NOMO-1 (cell line): ENCODE measurements at regions not wholly inside any gene's neighbourhood (a gene's known extent, or its start where the extent isn't known, plus 50 kb on each side); places are given as distances from the start of the nearest gene placed in this dataset.
A peak's percentile ranks its signal among the peaks of the same experiment; 100 is the strongest.

Source experiments
- DNase-seq, 2 experiments: peaks; one replicate each; lab custom pipeline; 2025; ENCODE audit not compliant: unreplicated experiment in 2 of 2; lab: John Stamatoyannopoulos, UW

- DNase-seq, result no peak
Measured at GRCh38 chr3:159165961-159166360, 364.1 kb downstream of the MFSD1 start.

DNA sequence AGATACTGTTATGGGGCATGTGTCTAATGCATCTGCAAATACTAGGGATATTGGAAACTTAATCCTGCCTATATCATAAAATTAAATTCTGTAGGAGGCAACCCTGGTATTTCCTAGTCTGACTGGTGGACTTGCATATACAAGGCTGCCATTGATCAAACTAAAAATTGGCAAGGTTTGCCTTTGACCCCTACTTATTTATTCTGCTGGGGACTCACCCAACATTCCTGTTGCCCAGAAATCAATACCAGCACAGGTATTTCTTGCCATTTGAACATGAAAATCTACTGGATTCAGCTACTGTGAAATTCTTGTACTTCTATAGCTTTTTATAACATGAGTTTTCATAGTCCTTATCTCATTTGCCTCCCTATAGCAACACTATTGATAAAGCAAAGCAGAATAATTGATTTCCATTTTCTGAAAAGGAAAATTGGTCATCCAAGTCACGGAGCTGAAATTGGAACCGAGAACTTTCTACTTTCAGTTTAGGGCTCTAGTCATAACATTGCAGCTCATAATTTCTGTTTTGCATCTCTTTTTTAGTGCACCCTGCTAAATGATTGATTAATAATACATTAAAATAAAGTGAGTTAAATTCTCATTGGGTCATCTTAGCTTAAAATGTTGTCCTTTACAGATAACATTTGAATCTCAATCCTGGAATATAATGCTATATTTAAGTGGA lies 365.2 kb downstream of the MFSD1 start:
- DNase-seq, result no peak

GRCh38 chr3:159168788-159169187 lies 366.9 kb downstream of the MFSD1 start:
- no peak for DNase-seq

- DNase-seq, result peak; percentile 17 to 19
Measured at GRCh38 chr3:159169828-159170227, 368.0 kb downstream of the MFSD1 start.

- DNase-seq, result no peak
Measured at GRCh38 chr3:159170436-159171003, 368.7 kb downstream of the MFSD1 start.

DNA sequence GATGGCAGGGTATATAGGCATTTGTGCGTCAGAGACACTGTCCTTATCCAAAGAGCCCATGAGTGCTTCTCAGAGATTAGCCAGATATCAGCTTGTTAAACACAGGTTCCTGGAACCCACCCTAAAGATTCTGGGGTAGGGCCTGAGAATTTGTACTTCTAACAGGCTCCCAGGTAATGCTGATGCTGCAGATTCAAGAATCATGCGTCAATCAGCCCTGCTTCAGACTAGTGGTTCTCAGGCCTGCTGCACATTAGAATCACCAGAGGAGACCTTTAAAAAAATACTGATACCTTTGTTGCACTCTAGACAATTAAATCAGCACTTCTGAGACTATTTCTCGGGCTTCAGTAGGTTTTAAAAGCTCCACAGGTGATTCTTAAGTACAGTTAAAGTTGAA lies 369.5 kb downstream of the MFSD1 start:
- DNase-seq, result no peak

GRCh38 chr3:159172473-159172872 lies 370.6 kb downstream of the MFSD1 start:
- no peak for DNase-seq

DNA sequence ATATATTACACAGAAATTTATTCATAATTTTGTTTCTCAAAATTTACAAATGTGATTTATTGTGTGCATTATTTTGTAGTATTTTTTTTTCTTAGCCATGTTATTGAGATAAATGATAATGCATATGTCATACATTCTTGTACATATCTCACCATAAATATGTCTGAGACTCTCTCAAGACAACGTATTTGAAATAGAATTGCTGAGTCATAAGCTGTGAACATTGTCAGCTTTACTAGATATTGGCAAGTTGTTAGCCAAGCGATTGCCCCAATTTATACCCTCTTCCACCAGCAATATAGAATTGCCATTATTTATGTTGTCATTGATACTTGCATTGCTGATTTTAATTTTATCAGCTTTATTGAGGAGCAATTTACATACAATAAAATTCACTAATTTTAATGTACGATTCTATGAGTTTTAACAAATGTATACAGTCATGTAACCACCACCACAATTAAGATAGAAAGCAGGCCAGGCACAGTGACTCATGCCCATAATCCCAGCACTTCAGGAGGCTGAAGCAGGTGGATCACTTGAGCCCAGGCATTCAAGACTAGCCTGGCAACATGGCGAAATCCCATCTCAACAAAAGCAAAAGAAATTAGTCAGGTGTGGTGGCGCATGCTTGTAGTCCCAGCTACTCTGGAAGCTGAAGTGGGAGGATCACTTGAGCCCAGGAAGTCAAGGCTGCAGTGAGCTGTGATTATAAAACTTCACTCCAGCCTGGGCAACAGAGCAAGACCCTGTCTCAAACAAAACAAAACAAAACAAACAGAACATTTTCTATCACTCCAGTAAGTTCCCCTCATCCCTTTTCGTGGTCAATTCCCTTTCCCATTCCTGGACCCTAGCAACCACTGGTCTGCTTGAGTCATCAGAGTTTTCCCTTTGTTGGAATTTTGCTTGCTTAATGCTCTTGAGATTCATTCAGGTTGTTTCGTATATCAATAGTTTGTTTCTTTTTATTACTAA lies 373.1 kb downstream of the MFSD1 start:
- no peak for DNase-seq

- DNase-seq, result no peak
Measured at GRCh38 chr3:159178209-159178897, 376.5 kb downstream of the MFSD1 start.

GRCh38 chr3:159182961-159183360 lies 381.1 kb downstream of the MFSD1 start:
- DNase-seq, result no peak

DNA sequence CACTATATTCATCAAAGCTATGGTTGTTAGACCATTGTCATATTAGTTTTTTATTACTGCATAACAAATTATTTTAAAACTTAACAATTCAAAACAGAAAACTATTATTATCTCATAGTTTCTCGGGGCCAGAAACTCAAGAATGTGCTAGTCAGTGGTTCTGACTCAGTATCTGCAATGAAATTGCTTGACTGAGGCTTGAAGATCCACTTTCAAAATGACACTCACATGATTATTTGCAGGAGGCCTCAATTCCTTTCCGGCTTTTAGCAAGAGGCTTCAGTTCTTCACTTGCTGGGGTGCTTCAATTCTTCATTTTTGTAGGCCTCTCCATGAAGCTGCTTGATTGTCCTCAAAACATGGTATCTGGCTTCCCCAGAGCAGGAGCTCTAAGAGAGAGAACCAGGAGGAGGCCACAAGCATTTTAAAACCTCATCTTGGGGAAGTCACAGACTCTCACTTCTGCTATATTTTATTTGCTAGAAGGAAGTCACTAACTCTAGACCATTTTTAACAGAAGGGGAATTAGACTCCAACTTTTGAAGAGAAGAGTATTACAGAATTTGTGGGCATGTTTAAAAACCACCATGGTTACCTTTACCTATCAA lies 383.7 kb downstream of the MFSD1 start:
- peak; percentile 90 to 99 for DNase-seq

- DNase-seq, result peak; percentile 20 to 58
Measured at GRCh38 chr3:159186581-159186980, 384.7 kb downstream of the MFSD1 start.

DNA sequence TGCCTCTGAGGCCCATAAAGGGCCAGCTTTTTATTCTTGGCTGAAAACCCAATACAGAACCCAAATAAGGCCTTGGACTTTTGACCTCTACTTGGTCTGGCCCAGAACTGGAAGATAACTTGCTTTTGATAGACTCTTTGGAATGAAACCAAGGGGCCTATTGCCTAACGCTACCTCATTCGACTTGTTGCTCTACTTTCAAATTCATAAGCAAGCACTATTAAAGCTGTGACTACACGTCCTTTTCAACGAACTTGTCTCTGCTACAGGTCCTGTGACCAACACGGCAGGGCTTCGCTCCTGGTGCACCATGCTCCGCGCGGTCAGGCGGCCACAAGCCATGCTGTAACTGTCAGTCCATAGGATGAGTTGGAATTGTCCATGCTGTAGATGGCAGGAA lies 385.4 kb downstream of the MFSD1 start:
- DNase-seq, result no peak

- DNase-seq, result no peak
Measured at GRCh38 chr3:159187706-159188105, 385.9 kb downstream of the MFSD1 start.

DNA sequence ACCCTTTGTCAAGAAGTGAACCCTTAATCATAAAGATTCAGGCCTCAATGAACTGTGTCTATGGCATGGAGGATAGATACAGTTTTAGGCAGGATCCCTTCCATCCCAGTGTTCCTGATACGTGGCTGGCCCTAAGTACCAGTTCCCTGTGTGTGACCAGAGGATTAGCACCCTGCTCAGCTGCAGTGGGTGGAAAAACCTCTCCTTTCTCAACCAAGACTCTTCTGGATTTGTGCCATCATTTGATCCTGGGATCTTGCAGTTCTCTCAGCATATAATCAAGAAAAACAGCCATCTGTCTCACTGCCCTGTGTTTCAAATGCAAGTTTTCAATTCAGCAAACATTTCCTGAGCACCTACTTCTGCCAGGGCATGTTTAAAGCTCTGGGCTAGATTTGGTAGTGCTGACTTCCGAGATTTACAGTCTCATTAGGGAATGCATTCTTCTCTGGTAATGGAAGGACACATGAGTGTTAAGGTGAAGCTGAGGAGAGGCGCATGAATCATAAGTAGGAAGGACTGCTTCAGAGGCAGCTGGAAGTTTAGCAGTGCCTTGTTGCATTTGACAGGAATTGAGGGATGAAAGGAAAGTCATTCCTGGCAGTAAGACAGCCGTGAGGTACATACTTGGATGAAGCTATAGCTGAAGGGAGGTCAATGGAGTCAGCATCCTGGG lies 388.3 kb downstream of the MFSD1 start:
- DNase-seq, result no peak

GRCh38 chr3:159191447-159191846 lies 389.6 kb downstream of the MFSD1 start:
- DNase-seq, result no peak

GRCh38 chr3:159196359-159196758 lies 394.5 kb downstream of the MFSD1 start:
- DNase-seq, result no peak

GRCh38 chr3:159200176-159200575 lies 398.3 kb downstream of the MFSD1 start:
- peak; percentile 78 to 96 for DNase-seq

DNA sequence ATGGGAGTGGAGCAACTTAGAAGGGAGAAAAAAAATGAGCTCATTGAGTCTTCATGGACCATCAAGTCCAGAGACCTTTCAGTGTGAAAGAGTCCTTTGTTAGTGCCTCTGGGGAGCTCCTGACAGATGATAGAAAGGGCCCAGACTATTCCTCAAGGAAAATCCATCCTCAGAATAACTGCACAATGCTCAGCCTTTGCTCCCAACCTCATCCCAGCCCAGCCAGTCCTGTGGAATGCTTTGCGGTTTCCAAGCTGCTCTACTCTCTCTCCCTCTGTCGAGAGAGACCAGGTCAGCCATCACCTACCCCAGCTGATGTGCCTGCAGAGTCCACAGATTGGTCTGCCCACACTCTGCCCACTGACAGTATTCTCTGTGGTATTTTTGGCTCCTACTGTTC lies 406.2 kb downstream of the MFSD1 start:
- DNase-seq, result no peak

DNA sequence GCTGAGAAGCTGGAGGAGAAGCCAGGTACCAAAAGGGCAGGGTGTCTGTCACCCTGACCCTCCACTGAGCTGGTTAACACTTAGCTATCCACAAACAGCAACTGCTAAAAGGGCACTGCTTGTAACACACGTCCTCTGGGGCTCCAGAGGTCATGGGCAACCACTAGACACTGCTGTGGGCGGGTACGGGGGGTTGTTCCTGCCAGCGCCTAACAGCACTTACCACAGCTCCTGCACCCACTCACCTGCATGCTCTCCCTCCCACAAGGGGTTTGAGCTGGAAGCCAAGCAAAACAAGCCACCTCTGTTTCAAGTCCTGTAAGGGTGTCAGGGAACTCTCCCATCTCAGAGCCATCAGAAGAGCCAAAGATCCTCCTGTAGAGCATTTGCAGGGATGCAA lies 407.6 kb downstream of the MFSD1 start:
- DNase-seq, result no peak
